ENCODE measurements at regions not wholly inside any gene's neighbourhood (a gene's known extent, or its start where the extent isn't known, plus 50 kb on each side); places are given as distances from the start of the nearest gene placed in this dataset.
"Not testable (repeated sequence)": the region's sequence is repeated elsewhere in the genome, so short reads cannot be mapped to it uniquely, and the experiment has no call there.

DNA sequence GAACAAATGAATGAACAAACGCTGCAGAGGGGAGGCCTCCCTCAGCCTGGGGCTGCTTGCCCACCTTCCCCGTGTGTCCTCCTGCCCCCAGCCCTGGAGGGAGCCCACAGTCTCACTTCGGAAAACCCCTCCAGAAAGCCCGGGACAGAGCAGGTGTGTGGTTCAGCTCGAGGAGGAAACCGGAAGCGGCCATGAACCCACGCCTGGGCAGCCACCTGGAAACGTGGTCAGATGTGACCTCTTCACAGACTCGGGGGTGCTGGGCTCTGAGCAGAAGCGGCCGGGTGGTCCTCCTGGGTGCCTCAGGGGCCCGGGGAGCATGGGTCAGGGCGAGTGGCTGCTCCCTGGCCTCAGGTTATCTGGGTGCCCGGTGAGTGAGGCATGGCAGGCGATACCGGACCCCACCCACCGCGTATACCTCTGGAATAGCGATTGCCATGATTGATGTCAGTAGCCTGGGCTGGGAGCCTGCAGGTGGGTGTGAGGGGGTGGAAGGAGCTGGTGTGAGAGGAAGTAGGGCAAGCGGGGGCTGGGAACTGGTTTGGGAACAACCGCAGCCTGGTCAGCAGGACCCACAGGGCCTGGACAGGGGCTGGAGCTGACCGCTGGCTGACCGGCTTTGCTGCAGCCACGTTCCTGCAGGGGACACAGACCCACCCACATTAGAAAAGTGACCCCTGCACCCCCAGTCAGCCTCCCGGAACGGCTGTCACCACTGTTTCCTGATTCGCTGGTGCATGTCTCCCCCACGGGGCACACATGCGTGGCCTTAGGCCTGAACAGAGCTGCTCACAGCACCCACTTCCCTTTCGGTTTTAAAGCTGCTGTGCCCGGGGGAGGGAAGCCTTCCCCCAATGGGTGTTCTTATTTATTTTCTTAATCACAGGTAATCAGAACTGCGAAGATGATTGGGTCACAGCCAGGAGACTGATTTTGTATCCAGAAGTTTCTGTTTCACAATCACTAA is 5465.1 kb upstream of the TPTE start:
- TF ChIP-seq POLR2A (IDR thresholded peaks at IDR 0.05; ENCODE audit: extremely low read depth, insufficient read length) = not testable (repeated sequence)
- TF ChIP-seq, protein P1, sequence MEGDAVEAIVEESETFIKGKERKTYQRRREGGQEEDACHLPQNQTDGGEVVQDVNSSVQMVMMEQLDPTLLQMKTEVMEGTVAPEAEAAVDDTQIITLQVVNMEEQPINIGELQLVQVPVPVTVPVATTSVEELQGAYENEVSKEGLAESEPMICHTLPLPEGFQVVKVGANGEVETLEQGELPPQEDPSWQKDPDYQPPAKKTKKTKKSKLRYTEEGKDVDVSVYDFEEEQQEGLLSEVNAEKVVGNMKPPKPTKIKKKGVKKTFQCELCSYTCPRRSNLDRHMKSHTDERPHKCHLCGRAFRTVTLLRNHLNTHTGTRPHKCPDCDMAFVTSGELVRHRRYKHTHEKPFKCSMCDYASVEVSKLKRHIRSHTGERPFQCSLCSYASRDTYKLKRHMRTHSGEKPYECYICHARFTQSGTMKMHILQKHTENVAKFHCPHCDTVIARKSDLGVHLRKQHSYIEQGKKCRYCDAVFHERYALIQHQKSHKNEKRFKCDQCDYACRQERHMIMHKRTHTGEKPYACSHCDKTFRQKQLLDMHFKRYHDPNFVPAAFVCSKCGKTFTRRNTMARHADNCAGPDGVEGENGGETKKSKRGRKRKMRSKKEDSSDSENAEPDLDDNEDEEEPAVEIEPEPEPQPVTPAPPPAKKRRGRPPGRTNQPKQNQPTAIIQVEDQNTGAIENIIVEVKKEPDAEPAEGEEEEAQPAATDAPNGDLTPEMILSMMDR (IDR thresholded peaks at IDR 0.05; ENCODE audit: low read depth, low read length) = not testable (repeated sequence)

Measured in NB4 (cell line).